ENCODE measurements at regions not wholly inside any gene's neighbourhood (a gene's known extent, or its start where the extent isn't known, plus 50 kb on each side); places are given as distances from the start of the nearest gene placed in this dataset.
A peak's percentile ranks its signal among the peaks of the same experiment; 100 is the strongest.

GRCh38 chr5:58275516-58275915 is 184.4 kb downstream of the PLK2 start:
- Histone ChIP-seq H3K9me3 (peaks cover 0 to 11% (median 0%) of the 10 kb centered on the region in 8 donors), H3K4me1 (no peaks in the 10 kb centered on the region), H3K27ac (no peak overlapping the region), H3K36me3 (no peaks in the 10 kb centered on the region), H3K4me3 (no peak overlapping the region), H3K27me3 (replicated peaks in 1 of 7) (no peaks in the 10 kb centered on the region)
- WGBS, 5 donors: 48 to 62% (median 54%) methylated on average over 4 of the region's 4 CpGs
- TF ChIP-seq POLR2AphosphoS5 (IDR thresholded peaks at IDR 0.05) (no peak), CTCF (IDR thresholded peaks at IDR 0.05 in 8 of 11, conservative IDR thresholded peaks at IDR 0.05 in 3 of 11) (no peak), POLR2A (IDR thresholded peaks at IDR 0.05) (no peak)
- intact Hi-C loops (cut with DNase I; ENCODE audit: low total_unique reads): no loop called here
- DNase-seq: no peak

GRCh38 chr5:58274191-58274590 is 185.7 kb downstream of the PLK2 start:
- H3K4me1 ChIP-seq: no peaks in the 10 kb centered on the region
- intact Hi-C loops (cut with DNase I; ENCODE audit: low total_unique reads): no loop called here
- no peak overlapping the region for H3K4me3 ChIP-seq
- no peak for DNase-seq
- no peaks in the 10 kb centered on the region for H3K27me3 ChIP-seq (replicated peaks in 1 of 7)
- TF ChIP-seq CTCF (IDR thresholded peaks at IDR 0.05 in 8 of 11, conservative IDR thresholded peaks at IDR 0.05 in 3 of 11) (no peak), POLR2A (IDR thresholded peaks at IDR 0.05) (no peak), POLR2AphosphoS5 (IDR thresholded peaks at IDR 0.05) (no peak)
- H3K9me3 ChIP-seq: peaks cover 0 to 11% (median 0%) of the 10 kb centered on the region in 8 donors
- H3K27ac ChIP-seq: peak overlapping the region in 3 of 8 donors; percentile 68 to 76 (median 70)
- H3K36me3 ChIP-seq: no peaks in the 10 kb centered on the region

- intact Hi-C loops (cut with DNase I; ENCODE audit: low total_unique reads): no loop called here
- no peak overlapping the region for H3K4me3 ChIP-seq
- no peak for DNase-seq
- no peaks in the 10 kb centered on the region for H3K4me1 ChIP-seq
- WGBS, 5 donors: 56 to 61% (median 60%) methylated on average over 2 of the region's 2 CpGs
- no peaks in the 10 kb centered on the region for H3K27me3 ChIP-seq (replicated peaks in 1 of 7)
- peak overlapping the region; percentile 9 to 76 (median 60) for H3K27ac ChIP-seq
- TF ChIP-seq POLR2A (IDR thresholded peaks at IDR 0.05) (no peak), POLR2AphosphoS5 (IDR thresholded peaks at IDR 0.05) (no peak), CTCF (IDR thresholded peaks at IDR 0.05 in 8 of 11, conservative IDR thresholded peaks at IDR 0.05 in 3 of 11) (no peak)
- no peaks in the 10 kb centered on the region for H3K36me3 ChIP-seq
- H3K9me3 ChIP-seq: peaks cover 0 to 11% (median 0%) of the 10 kb centered on the region in 8 donors
These were observed 186.2 kb downstream of the PLK2 start for GRCh38 chr5:58273711-58274110.

- intact Hi-C loops (cut with DNase I; ENCODE audit: low total_unique reads): no loop called here
- DNase-seq: peak; percentile 75
- H3K27ac ChIP-seq: peak overlapping the region in 7 of 8 donors; percentile 43 to 76 (median 55)
These were observed 191.6 kb downstream of the PLK2 start for GRCh38 chr5:58268268-58268667.

More at GRCh38 chr5:58268268-58268667, 191.6 kb downstream of the PLK2 start:
- 45 to 63% (median 53%) methylated on average over 4 of the region's 4 CpGs for WGBS, 5 donors
- no peak overlapping the region for H3K4me3 ChIP-seq
- H3K4me1 ChIP-seq: no peaks in the 10 kb centered on the region
- no peaks in the 10 kb centered on the region for H3K27me3 ChIP-seq (replicated peaks in 1 of 7)
- TF ChIP-seq POLR2AphosphoS5 (IDR thresholded peaks at IDR 0.05): peak in 2 of 3 donors; percentile 73 to 87
- TF ChIP-seq POLR2A (IDR thresholded peaks at IDR 0.05): no peak
- no peak for TF ChIP-seq CTCF (IDR thresholded peaks at IDR 0.05 in 8 of 11, conservative IDR thresholded peaks at IDR 0.05 in 3 of 11)
- no peaks in the 10 kb centered on the region for H3K36me3 ChIP-seq
- no peaks in the 10 kb centered on the region for H3K9me3 ChIP-seq

Data from spleen (tissue), 11 donors.